RWPE2 (cell line): ENCODE measurements at regions not wholly inside any gene's neighbourhood (a gene's known extent, or its start where the extent isn't known, plus 50 kb on each side); places are given as distances from the start of the nearest gene placed in this dataset.

ENCODE experiments used
- ATAC-seq: fragments of 200-7000 bp; cut with Tn5 transposase; 3 replicates; pipeline ENCODE4 v1.9.1; 2021; ENCODE audit warnings: low read depth
- DNase-seq: peaks from one replicate; pipeline ENCODE4 v3.0.0-alpha.2; 2020; ENCODE audit warnings: low spot score
- H3K27ac ChIP-seq: fragments of 450-650 bp; 2 replicates; pipeline ENCODE4 v1.5.1; 2017; ENCODE audit warnings: mild to moderate bottlenecking; ENCODE audit not compliant: poor library complexity, severe bottlenecking
- H3K27me3 ChIP-seq: fragments of 250-450 bp; sonication (Bioruptor Pico); 2 replicates; pipeline ENCODE4 v1.5.1; 2021; ENCODE audit warnings: mild to moderate bottlenecking, moderate library complexity; ENCODE audit not compliant: insufficient read depth, poor library complexity, severe bottlenecking
- H3K36me3 ChIP-seq: fragments of 250-450 bp; sonication (Bioruptor Pico); 2 replicates; pipeline ENCODE4 v1.5.1; 2020; ENCODE audit warnings: low read depth, mild to moderate bottlenecking, moderate library complexity
- H3K4me1 ChIP-seq: fragments of 250-450 bp; sonication (Bioruptor Pico); 2 replicates; pipeline ENCODE4 v1.5.1; 2021; ENCODE audit warnings: mild to moderate bottlenecking, moderate library complexity; ENCODE audit not compliant: insufficient read depth, poor library complexity, severe bottlenecking
- H3K4me3 ChIP-seq: fragments of 250-450 bp; sonication (Bioruptor Pico); 2 replicates; pipeline ENCODE4 v1.5.1; 2021; ENCODE audit warnings: mild to moderate bottlenecking, moderate library complexity; ENCODE audit not compliant: severe bottlenecking
- H3K9me3 ChIP-seq: fragments of 250-450 bp; sonication (Bioruptor Pico); 2 replicates; pipeline ENCODE4 v1.5.1; 2021; ENCODE audit warnings: mild to moderate bottlenecking, moderate library complexity; ENCODE audit not compliant: severe bottlenecking
- TF ChIP-seq, protein P1 (sequence below): fragments of 450-650 bp; IDR thresholded peaks from one replicate; pipeline ENCODE4 v1.5.1; 2017; ENCODE audit warnings: mild to moderate bottlenecking, moderate library complexity; ENCODE audit not compliant: poor library complexity, severe bottlenecking

GRCh38 chr10:51020200-51020599 is 54.1 kb upstream of the PRKG1 start:
- H3K36me3 ChIP-seq = no peaks in the 10 kb centered on the region
- DNase-seq (no peak), ATAC-seq (no peak)
- H3K4me3 ChIP-seq = no peak overlapping the region
- no peaks in the 10 kb centered on the region for H3K27me3 ChIP-seq
- TF ChIP-seq, protein P1, sequence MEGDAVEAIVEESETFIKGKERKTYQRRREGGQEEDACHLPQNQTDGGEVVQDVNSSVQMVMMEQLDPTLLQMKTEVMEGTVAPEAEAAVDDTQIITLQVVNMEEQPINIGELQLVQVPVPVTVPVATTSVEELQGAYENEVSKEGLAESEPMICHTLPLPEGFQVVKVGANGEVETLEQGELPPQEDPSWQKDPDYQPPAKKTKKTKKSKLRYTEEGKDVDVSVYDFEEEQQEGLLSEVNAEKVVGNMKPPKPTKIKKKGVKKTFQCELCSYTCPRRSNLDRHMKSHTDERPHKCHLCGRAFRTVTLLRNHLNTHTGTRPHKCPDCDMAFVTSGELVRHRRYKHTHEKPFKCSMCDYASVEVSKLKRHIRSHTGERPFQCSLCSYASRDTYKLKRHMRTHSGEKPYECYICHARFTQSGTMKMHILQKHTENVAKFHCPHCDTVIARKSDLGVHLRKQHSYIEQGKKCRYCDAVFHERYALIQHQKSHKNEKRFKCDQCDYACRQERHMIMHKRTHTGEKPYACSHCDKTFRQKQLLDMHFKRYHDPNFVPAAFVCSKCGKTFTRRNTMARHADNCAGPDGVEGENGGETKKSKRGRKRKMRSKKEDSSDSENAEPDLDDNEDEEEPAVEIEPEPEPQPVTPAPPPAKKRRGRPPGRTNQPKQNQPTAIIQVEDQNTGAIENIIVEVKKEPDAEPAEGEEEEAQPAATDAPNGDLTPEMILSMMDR = no peak
- no peaks in the 10 kb centered on the region for H3K4me1 ChIP-seq
- H3K27ac ChIP-seq = no peak overlapping the region
- H3K9me3 ChIP-seq = no peaks in the 10 kb centered on the region

DNA sequence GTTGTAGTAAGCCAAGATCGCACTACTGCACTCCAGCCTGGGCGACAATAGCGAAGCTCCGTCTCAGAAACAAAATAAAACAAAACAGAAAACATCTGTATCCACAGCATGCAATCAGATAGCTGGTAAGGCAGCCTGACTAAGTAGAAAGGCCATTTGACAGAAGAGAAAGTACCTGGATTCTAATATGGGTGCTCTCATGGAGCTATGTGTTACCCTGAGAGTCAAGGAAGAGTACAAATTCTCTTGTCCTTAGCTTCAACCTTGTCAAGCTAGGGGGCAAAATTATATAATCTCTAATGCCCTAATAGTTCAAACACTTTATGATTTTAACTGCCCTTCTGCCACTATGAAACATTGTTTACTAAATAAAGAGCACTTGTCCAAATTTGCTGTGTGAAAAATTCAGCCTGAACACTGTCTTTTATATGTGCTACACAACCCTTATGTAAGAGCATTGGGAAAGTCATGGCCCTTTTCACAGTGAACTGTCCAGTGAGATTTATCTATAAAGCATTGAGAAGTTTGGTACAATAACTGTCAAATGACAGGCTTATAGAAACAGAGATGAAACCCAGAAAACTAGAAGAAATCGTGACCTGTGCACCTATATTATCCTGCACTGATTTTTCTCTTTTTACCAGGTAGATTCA is 51.2 kb upstream of the PRKG1 start:
- Histone ChIP-seq H3K27me3 (no peaks in the 10 kb centered on the region), H3K4me1 (no peaks in the 10 kb centered on the region), H3K36me3 (no peaks in the 10 kb centered on the region), H3K9me3 (no peaks in the 10 kb centered on the region), H3K27ac (no peak overlapping the region), H3K4me3 (no peak overlapping the region)
- ATAC-seq = no peak
- TF ChIP-seq, protein P1 = no peak
- no peak for DNase-seq

DNA sequence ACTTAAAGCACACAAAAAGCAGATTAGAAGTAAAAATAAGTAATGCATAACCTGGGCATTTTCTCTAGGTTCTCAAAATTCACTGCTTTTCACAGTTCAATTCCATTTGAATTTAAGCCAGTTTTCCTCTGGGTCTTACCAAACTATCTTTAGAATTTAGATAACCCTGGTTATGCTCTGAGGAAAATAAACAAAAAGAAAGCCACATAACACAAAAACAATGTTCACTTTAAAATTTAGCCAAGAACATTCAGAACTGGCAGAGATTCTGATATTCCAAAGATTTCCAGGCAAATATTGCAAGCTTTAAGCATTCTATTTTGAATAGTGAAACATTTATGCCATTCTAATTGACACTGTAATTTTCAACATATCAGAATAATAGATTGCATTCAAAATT is 50.7 kb upstream of the PRKG1 start:
- DNase-seq (no peak), ATAC-seq (no peak)
- TF ChIP-seq, protein P1 = no peak
- Histone ChIP-seq H3K36me3 (no peaks in the 10 kb centered on the region), H3K27me3 (no peaks in the 10 kb centered on the region), H3K27ac (no peak overlapping the region), H3K4me3 (no peak overlapping the region), H3K9me3 (no peaks in the 10 kb centered on the region), H3K4me1 (no peaks in the 10 kb centered on the region)
